ENCODE measurements at regions not wholly inside any gene's neighbourhood (a gene's known extent, or its start where the extent isn't known, plus 50 kb on each side); places are given as distances from the start of the nearest gene placed in this dataset.

DNA sequence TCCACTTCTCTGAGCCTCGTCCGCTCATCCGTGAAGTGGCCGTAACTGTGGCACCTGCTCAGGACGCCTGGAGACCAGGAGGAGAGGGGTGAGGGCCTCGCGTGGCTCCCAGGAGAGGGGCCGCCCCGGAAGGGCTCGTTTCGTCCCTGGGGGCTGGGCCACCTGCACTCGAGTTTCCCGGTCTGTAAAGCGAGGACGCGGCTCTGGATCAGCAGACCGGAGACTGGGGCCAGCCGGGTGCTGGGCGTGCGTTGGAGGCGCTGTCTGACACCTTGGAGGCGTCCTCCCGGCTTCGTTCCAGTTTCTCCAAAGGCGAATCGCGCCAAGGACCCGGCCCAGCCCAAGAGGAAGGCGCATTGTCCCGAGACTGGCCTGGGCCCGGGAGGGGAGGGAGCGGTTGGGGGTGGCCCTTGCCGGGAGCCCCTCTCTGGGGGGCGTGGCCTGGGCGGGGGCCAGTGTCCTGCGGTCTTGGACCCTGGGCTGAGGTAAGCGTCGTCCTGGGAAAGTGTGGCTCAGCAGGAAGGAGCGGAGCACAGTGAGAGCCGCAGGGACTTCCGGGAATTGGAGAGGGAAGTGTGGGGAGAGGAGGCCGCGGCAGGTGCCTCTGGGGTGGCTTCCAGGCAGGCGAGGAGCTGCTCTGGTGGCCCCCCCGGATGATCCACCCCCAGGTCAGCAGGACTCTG is 89.6 kb downstream of the FOXL3 start:
- intact Hi-C loops (cut with micrococcal nuclease; ENCODE audit: unreplicated experiment), result no loop called here
- no TSS peak for BruUV-seq (replicated peaks)
- Mint-ChIP-seq H3K4me3 (ENCODE audit: low read depth, unreplicated experiment) (peak overlapping the region; percentile 22), H3K27ac (ENCODE audit: unreplicated experiment) (no peak overlapping the region), H3K9me3 (ENCODE audit: low read depth, unreplicated experiment) (peaks cover 12% of the 10 kb centered on the region), H3K36me3 (ENCODE audit: insufficient read depth, unreplicated experiment) (no peaks in the 10 kb centered on the region), H3K27me3 (ENCODE audit: unreplicated experiment) (peaks cover 100% of the 10 kb centered on the region), H3K4me1 (ENCODE audit: low read depth, unreplicated experiment) (no peaks in the 10 kb centered on the region)
- no peak for DNase-seq
- CTCF ChIA-PET, result no interaction called here
- TF ChIP-seq, protein P1, sequence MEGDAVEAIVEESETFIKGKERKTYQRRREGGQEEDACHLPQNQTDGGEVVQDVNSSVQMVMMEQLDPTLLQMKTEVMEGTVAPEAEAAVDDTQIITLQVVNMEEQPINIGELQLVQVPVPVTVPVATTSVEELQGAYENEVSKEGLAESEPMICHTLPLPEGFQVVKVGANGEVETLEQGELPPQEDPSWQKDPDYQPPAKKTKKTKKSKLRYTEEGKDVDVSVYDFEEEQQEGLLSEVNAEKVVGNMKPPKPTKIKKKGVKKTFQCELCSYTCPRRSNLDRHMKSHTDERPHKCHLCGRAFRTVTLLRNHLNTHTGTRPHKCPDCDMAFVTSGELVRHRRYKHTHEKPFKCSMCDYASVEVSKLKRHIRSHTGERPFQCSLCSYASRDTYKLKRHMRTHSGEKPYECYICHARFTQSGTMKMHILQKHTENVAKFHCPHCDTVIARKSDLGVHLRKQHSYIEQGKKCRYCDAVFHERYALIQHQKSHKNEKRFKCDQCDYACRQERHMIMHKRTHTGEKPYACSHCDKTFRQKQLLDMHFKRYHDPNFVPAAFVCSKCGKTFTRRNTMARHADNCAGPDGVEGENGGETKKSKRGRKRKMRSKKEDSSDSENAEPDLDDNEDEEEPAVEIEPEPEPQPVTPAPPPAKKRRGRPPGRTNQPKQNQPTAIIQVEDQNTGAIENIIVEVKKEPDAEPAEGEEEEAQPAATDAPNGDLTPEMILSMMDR (IDR thresholded peaks at IDR 0.05; ENCODE audit: unreplicated experiment), result no peak

DNA sequence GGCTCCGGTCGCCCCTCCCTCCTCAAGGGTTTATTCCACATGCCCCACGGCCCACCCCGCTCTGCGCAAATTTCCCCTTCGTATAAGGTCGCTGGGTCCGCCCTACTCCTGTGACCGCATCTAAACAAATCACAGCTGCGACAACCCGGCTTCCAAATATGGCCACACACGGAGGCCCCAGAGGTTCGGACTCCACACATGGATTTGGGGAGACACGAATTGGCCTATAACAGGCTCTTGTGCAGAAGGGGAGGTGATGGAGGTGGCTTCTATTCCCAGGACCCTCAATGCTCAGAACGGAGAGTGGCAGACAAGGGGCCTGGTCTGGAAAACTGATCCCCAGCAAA is 90.1 kb downstream of the FOXL3 start:
- Mint-ChIP-seq H3K36me3 (ENCODE audit: insufficient read depth, unreplicated experiment) (no peaks in the 10 kb centered on the region), H3K4me3 (ENCODE audit: low read depth, unreplicated experiment) (no peak overlapping the region), H3K27me3 (ENCODE audit: unreplicated experiment) (peaks cover 98% of the 10 kb centered on the region), H3K27ac (ENCODE audit: unreplicated experiment) (no peak overlapping the region), H3K9me3 (ENCODE audit: low read depth, unreplicated experiment) (peaks cover 12% of the 10 kb centered on the region), H3K4me1 (ENCODE audit: low read depth, unreplicated experiment) (no peaks in the 10 kb centered on the region)
- DNase-seq, result no peak
- TF ChIP-seq, protein P1 (IDR thresholded peaks at IDR 0.05; ENCODE audit: unreplicated experiment), result no peak
- intact Hi-C loops (cut with micrococcal nuclease; ENCODE audit: unreplicated experiment), result no loop called here
- CTCF ChIA-PET, result no interaction called here
- no TSS peak for BruUV-seq (replicated peaks)

DNA sequence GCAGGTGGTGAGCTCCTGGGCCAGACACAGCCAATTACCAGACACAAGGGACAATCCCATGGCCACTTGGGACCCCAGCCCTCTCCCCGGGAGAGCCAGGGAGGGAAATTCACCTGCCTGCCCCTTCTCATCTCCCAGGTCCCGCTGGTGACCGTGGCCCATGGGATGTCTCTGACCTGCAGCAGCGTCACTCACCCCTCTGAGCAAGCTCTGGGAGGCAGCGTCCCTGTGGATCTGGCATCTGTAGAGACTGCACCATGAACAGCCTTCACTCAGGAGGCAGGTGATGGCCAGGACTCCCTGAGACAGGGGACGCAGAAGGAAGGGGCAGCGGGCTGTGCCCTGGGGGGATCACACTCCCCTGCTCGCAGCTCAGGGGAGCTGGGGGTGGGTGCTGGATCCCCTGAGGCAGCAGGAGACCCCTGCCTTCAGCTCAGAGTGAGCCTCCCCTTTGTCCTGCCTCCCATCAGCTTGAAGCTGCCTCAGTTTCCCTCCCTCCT is 90.8 kb downstream of the FOXL3 start:
- DNase-seq, result no peak
- Mint-ChIP-seq H3K36me3 (ENCODE audit: insufficient read depth, unreplicated experiment) (no peaks in the 10 kb centered on the region), H3K4me3 (ENCODE audit: low read depth, unreplicated experiment) (no peak overlapping the region), H3K4me1 (ENCODE audit: low read depth, unreplicated experiment) (no peaks in the 10 kb centered on the region), H3K27me3 (ENCODE audit: unreplicated experiment) (peaks cover 91% of the 10 kb centered on the region), H3K9me3 (ENCODE audit: low read depth, unreplicated experiment) (peaks cover 12% of the 10 kb centered on the region), H3K27ac (ENCODE audit: unreplicated experiment) (no peak overlapping the region)
- CTCF ChIA-PET, result no interaction called here
- intact Hi-C loops (cut with micrococcal nuclease; ENCODE audit: unreplicated experiment), result no loop called here
- no TSS peak for BruUV-seq (replicated peaks)
- TF ChIP-seq, protein P1 (IDR thresholded peaks at IDR 0.05; ENCODE audit: unreplicated experiment), result no peak

DNA sequence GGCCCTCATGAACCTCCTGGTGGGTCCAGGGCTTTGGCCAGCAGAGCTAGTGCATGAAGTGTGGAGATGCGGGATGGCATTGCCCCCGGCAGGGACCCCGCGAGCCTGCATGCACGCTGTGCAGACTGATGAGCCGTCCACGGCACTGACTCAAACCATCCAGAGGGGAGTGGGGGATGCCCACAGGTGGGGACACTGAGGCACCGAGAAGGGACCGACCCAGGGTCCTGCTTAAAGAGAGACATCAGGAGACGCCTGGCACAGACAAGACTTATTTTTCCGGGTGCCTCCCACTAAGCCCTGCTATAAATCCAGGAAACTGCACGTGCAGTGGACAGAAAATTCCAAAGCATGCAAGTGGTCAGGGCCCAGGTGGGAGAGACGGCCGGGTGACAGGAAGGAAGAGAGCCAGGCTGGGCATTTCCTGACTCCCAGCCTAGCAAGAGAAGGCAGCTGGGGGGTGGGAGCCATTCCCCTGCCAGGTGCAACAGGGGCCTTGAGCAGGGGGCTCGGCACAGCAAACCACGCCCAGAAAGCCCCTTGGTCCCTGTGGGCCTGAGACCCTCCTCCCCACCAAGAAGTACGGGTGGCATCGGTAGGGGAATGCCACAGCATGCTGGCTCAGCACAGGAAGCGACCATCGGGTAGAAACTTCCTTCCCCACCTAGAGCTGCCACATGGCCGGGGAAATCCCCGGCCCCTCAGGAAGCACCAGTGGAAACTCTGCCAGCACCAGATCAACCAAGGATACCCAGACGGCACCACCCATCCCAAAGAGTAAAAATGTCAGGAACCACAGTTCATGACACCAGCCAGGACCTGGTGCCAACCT is 91.5 kb downstream of the FOXL3 start:
- Mint-ChIP-seq H3K4me1 (ENCODE audit: low read depth, unreplicated experiment) (no peaks in the 10 kb centered on the region), H3K9me3 (ENCODE audit: low read depth, unreplicated experiment) (peaks cover 12% of the 10 kb centered on the region), H3K4me3 (ENCODE audit: low read depth, unreplicated experiment) (no peak overlapping the region), H3K27me3 (ENCODE audit: unreplicated experiment) (peaks cover 85% of the 10 kb centered on the region), H3K27ac (ENCODE audit: unreplicated experiment) (no peak overlapping the region), H3K36me3 (ENCODE audit: insufficient read depth, unreplicated experiment) (no peaks in the 10 kb centered on the region)
- no peak for DNase-seq
- TF ChIP-seq, protein P1 (IDR thresholded peaks at IDR 0.05; ENCODE audit: unreplicated experiment), result no peak
- CTCF ChIA-PET, result no interaction called here
- no TSS peak for BruUV-seq (replicated peaks)
- intact Hi-C loops (cut with micrococcal nuclease; ENCODE audit: unreplicated experiment), result no loop called here
